Chondrocyte (in vitro differentiated cells): ENCODE measurements at regions not wholly inside any gene's neighbourhood (a gene's known extent, or its start where the extent isn't known, plus 50 kb on each side); places are given as distances from the start of the nearest gene placed in this dataset.

ENCODE experiments used
- DNase-seq: peaks from one replicate; pipeline ENCODE4 v3.0.0; 2021; ENCODE audit warnings: mixed read lengths, low spot score
- H3K27ac Mint-ChIP-seq: one replicate; pipeline ENCODE4 v1.8.0; 2021; ENCODE audit warnings: mild to moderate bottlenecking, moderate library complexity, mixed read lengths; ENCODE audit not compliant: unreplicated experiment
- H3K27me3 Mint-ChIP-seq: 2 replicates; pipeline ENCODE4 v1.8.0; 2021; ENCODE audit warnings: low read depth, mixed read lengths
- H3K36me3 Mint-ChIP-seq: 2 replicates; pipeline ENCODE4 v1.8.0; 2021; ENCODE audit warnings: low read depth, mixed read lengths
- H3K4me1 Mint-ChIP-seq: 2 replicates; pipeline ENCODE4 v1.8.0; 2021; ENCODE audit warnings: low read depth, mild to moderate bottlenecking, mixed read lengths
- H3K4me3 Mint-ChIP-seq: one replicate; pipeline ENCODE4 v1.8.0; 2021; ENCODE audit warnings: mild to moderate bottlenecking, moderate library complexity, mixed read lengths; ENCODE audit not compliant: unreplicated experiment
- H3K9me3 Mint-ChIP-seq: 2 replicates; pipeline ENCODE4 v1.8.0; 2021; ENCODE audit warnings: low read depth, mixed read lengths
- CTCF ChIP-seq: fragments of 200-600 bp; sonication (generic); IDR thresholded peaks from 2 replicates; pipeline ENCODE4 v1.5.0; 2021; ENCODE audit warnings: antibody characterized with exemption, mild to moderate bottlenecking, moderate library complexity

DNA sequence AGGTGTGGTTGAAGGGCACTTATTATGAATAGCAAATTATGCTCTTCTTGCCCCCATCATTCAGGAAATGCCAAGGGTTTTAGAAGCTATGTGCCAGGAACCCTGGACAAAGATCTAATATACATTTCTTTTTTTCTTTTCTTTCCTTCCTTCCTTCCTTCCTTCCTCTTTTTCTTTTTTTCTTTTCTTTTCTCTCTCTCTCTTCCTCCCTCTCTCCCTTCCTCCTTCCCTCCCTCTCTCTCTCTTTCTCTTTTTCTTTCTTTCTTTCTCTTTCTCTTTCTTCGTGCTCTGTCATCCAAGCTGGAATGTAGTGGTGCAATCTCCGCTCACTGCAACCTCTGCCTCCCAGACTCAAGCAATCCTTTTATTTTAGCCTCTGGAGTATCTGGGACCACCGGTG, 66.1 kb upstream of the CSRP2 start:
- no peak for DNase-seq
- no peak overlapping the region for H3K4me3 Mint-ChIP-seq
- H3K4me1 Mint-ChIP-seq = peaks cover 18% of the 10 kb centered on the region
- TF ChIP-seq CTCF = no peak
- peaks cover under 1% of the 10 kb centered on the region for H3K27me3 Mint-ChIP-seq
- no peaks in the 10 kb centered on the region for H3K36me3 Mint-ChIP-seq
- no peaks in the 10 kb centered on the region for H3K9me3 Mint-ChIP-seq
- no peak overlapping the region for H3K27ac Mint-ChIP-seq

DNA sequence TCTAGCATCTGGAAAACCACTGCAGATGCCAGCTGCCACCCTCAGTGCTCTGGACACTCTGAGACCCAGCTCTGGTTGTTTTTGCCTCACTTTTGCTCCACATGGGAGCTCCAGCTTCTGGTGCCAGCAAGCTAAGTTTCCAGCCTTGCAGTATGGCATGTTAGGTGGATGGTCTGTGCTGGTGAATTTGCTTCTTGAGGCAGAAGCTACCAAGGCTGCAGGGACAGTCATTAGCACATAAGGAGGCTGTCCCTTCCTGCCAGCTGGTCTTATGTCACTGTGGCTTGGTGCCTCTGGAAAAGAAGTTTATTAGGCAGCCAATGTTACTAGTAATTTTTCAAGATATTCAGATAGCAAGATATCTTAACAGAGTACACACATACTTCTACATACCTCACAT, 64.2 kb upstream of the CSRP2 start:
- no peaks in the 10 kb centered on the region for H3K27me3 Mint-ChIP-seq
- no peaks in the 10 kb centered on the region for H3K9me3 Mint-ChIP-seq
- H3K36me3 Mint-ChIP-seq = no peaks in the 10 kb centered on the region
- no peak for DNase-seq
- H3K4me3 Mint-ChIP-seq = no peak overlapping the region
- H3K27ac Mint-ChIP-seq = no peak overlapping the region
- peaks cover 18% of the 10 kb centered on the region for H3K4me1 Mint-ChIP-seq
- no peak for TF ChIP-seq CTCF

GRCh38 chr12:76942267-76942666, 63.4 kb upstream of the CSRP2 start:
- DNase-seq = no peak
- Mint-ChIP-seq H3K4me3 (no peak overlapping the region), H3K27ac (no peak overlapping the region), H3K27me3 (no peaks in the 10 kb centered on the region), H3K4me1 (peaks cover 18% of the 10 kb centered on the region), H3K36me3 (no peaks in the 10 kb centered on the region), H3K9me3 (no peaks in the 10 kb centered on the region)
- no peak for TF ChIP-seq CTCF

GRCh38 chr12:76940671-76941445, 62.0 kb upstream of the CSRP2 start:
- H3K27me3 Mint-ChIP-seq = no peaks in the 10 kb centered on the region
- peaks cover 14% of the 10 kb centered on the region for H3K4me1 Mint-ChIP-seq
- H3K36me3 Mint-ChIP-seq = no peaks in the 10 kb centered on the region
- TF ChIP-seq CTCF = no peak
- H3K9me3 Mint-ChIP-seq = no peaks in the 10 kb centered on the region
- no peak overlapping the region for H3K4me3 Mint-ChIP-seq
- H3K27ac Mint-ChIP-seq = no peak overlapping the region
- DNase-seq = no peak

DNA sequence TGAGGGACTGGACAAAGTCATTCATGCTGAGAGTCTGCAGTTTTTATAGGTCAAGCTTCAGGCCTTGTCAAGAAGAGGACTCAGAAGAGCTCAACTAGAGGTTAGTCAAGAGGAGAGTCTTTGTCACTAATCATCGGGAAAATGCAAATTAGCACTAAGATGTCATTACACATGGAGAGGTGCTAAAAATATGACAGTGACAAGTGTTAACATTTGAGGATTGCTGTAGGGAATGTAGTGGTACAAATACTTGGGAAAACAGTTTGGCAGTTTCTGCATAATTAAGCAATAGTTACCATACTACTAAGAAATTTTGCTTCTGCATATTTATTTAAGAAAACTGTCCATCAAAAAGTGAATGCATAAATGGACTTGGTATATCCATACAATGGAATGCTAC, 60.9 kb upstream of the CSRP2 start:
- TF ChIP-seq CTCF = no peak
- no peaks in the 10 kb centered on the region for H3K27me3 Mint-ChIP-seq

More for the DNA sequence above, 60.9 kb upstream of the CSRP2 start:
- H3K36me3 Mint-ChIP-seq = no peaks in the 10 kb centered on the region
- no peak overlapping the region for H3K4me3 Mint-ChIP-seq
- DNase-seq = no peak
- H3K4me1 Mint-ChIP-seq = peaks cover 14% of the 10 kb centered on the region
- no peak overlapping the region for H3K27ac Mint-ChIP-seq
- no peaks in the 10 kb centered on the region for H3K9me3 Mint-ChIP-seq
